H1 (cell line): ENCODE measurements at regions not wholly inside any gene's neighbourhood (a gene's known extent, or its start where the extent isn't known, plus 50 kb on each side); places are given as distances from the start of the nearest gene placed in this dataset.
A peak's percentile ranks its signal among the peaks of the same experiment; 100 is the strongest.

Source experiments
- CTCF ChIA-PET: fragments of 300-600 bp; sonication (Branson Sonifier 250); formaldehyde crosslinking; loops from one replicate; lab custom pipeline; 2021; ENCODE audit not compliant: partially characterized antibody; lab: Charles Lee
- POLR2A ChIA-PET: fragments of 300-600 bp; sonication (Branson Sonifier 250); formaldehyde crosslinking; loops from one replicate; lab custom pipeline; 2021; ENCODE audit warnings: inconsistent platforms; ENCODE audit not compliant: partially characterized antibody; lab: Charles Lee
- DNase-seq, 2 experiments: peaks; one replicate each; pipeline versions ENCODE4 v3.0.0 to v3.0.0-alpha.2; 2010 to 2022; ENCODE audit warnings: low spot score in 2 of 2, low read depth in 1 of 2, mixed read lengths in 1 of 2
- FAIRE-seq: peaks from 2 replicates; lab custom pipeline; 2011; peaks lifted over from hg19 to GRCh38; lab: Jason Lieb, UNC
- H2AFZ ChIP-seq: 2 replicates; pipeline ENCODE4 v1.8.1; 2012; ENCODE audit warnings: low read length, inconsistent platforms
- H2AK5ac ChIP-seq: 2 replicates; pipeline ENCODE4 v1.6.1; 2013; ENCODE audit warnings: low read depth, low read length
- H2BK120ac ChIP-seq: replicated peaks from 2 replicates; pipeline ENCODE3; 2013; ENCODE audit warnings: low read depth, low read length, inconsistent platforms
- H2BK12ac ChIP-seq: 2 replicates; pipeline ENCODE4 v1.6.1; 2013; ENCODE audit warnings: low read depth, low read length
- H2BK15ac ChIP-seq: 2 replicates; pipeline ENCODE4 v1.6.1; 2013; ENCODE audit warnings: low read length
- H2BK20ac ChIP-seq: 2 replicates; pipeline ENCODE4 v1.6.1; 2013; ENCODE audit warnings: low read length
- H2BK5ac ChIP-seq: 2 replicates; pipeline ENCODE4 v1.6.1; 2013; ENCODE audit warnings: low read depth, low read length
- H3K14ac ChIP-seq: 2 replicates; pipeline ENCODE4 v1.6.1; 2013; ENCODE audit warnings: inconsistent platforms; ENCODE audit not compliant: insufficient read length
- H3K18ac ChIP-seq: 2 replicates; pipeline ENCODE4 v1.6.1; 2013; ENCODE audit warnings: low read length; ENCODE audit errors: extremely low read depth
- H3K23ac ChIP-seq: 2 replicates; pipeline ENCODE4 v1.6.1; 2013; ENCODE audit warnings: inconsistent platforms; ENCODE audit not compliant: insufficient read length
- H3K23me2 ChIP-seq: 2 replicates; pipeline ENCODE4 v1.6.1; 2013; ENCODE audit warnings: low read depth, low read length
- H3K27ac ChIP-seq: 2 replicates; pipeline ENCODE4 v1.6.1; 2011; ENCODE audit warnings: low read depth, low read length, inconsistent platforms
- H3K27me3 ChIP-seq, 4 experiments: replicated peaks in 1 of 4; 1 replicate in 1 of 4; 2 replicates in 3 of 4; pipeline versions ENCODE4 v1.6.1 to v1.8.1; 2011 to 2013; ENCODE audit warnings: low read length in 3 of 4, mild to moderate bottlenecking in 3 of 4, inconsistent platforms in 2 of 4, mixed read lengths in 2 of 4, moderate library complexity in 1 of 4; ENCODE audit not compliant: control insufficient read depth in 3 of 4, insufficient read depth in 3 of 4; ENCODE audit errors: extremely low read depth in 1 of 4
- H3K36me3 ChIP-seq, 4 experiments: 2 replicates each; pipeline versions ENCODE4 v1.6.1 to v1.8.1; 2011 to 2013; ENCODE audit warnings: mild to moderate bottlenecking in 4 of 4, low read length in 3 of 4, moderate library complexity in 2 of 4, control low read depth in 1 of 4, inconsistent platforms in 1 of 4; ENCODE audit not compliant: insufficient read depth in 4 of 4, control insufficient read depth in 2 of 4
- H3K4ac ChIP-seq: replicated peaks from 2 replicates; pipeline ENCODE3; 2013; ENCODE audit warnings: low read length, low read depth, mixed read lengths, inconsistent platforms; ENCODE audit not compliant: insufficient read length
- H3K4me1 ChIP-seq, 4 experiments: replicated peaks in 1 of 4; 1 replicate in 1 of 4; 2 replicates in 3 of 4; pipeline versions ENCODE4 v1.6.1 to v1.8.1; 2011 to 2013; ENCODE audit warnings: low read length in 3 of 4, inconsistent platforms in 2 of 4, mixed read lengths in 1 of 4; ENCODE audit not compliant: insufficient read depth in 4 of 4, control insufficient read depth in 3 of 4
- H3K4me2 ChIP-seq, 2 experiments: 2 replicates each; pipeline versions ENCODE4 v1.6.1 to v1.8.1; 2011 to 2013; ENCODE audit warnings: low read depth in 2 of 2, low read length in 2 of 2, control low read depth in 1 of 2, inconsistent platforms in 1 of 2, mild to moderate bottlenecking in 1 of 2; ENCODE audit not compliant: insufficient read depth in 1 of 2
- H3K4me3 ChIP-seq, 4 experiments: fragments of 200-600, 300-600 bp in 1 of 4; sonication (generic), shearing (Covaris generic), sonication (Bioruptor Twin) in 1 of 4; 2 replicates each; pipeline versions ENCODE4 v1.5.1 to v1.8.1; 2011 to 2016; ENCODE audit warnings: low read length in 4 of 4, low read depth in 3 of 4, control low read depth in 2 of 4, inconsistent platforms in 2 of 4, mild to moderate bottlenecking in 2 of 4, mixed read lengths in 1 of 4, moderate library complexity in 1 of 4; ENCODE audit not compliant: insufficient read depth in 2 of 4; ENCODE audit errors: extremely low read depth in 1 of 4
- H3K56ac ChIP-seq: replicated peaks from 2 replicates; pipeline ENCODE3; 2013; ENCODE audit warnings: low read depth, mild to moderate bottlenecking, mixed read lengths, low read length, inconsistent platforms; ENCODE audit not compliant: insufficient read length
- H3K79me1 ChIP-seq: 2 replicates; pipeline ENCODE4 v1.6.1; 2013; ENCODE audit warnings: low read depth, low read length, control low read depth
- H3K79me2 ChIP-seq, 2 experiments: 2 replicates each; pipeline versions ENCODE4 v1.6.1 to v1.8.1; 2012 to 2013; ENCODE audit warnings: low read length in 2 of 2, mild to moderate bottlenecking in 2 of 2, inconsistent platforms in 1 of 2; ENCODE audit not compliant: insufficient read depth in 2 of 2, control insufficient read depth in 1 of 2
- H3K9ac ChIP-seq, 4 experiments: replicated peaks in 1 of 4; 1 replicate in 1 of 4; 2 replicates in 3 of 4; pipeline versions ENCODE4 v1.6.1 to v1.8.1; 2011 to 2013; ENCODE audit warnings: low read depth in 3 of 4, low read length in 3 of 4, control low read depth in 2 of 4, mild to moderate bottlenecking in 2 of 4, moderate library complexity in 2 of 4, inconsistent platforms in 1 of 4; ENCODE audit errors: extremely low read depth in 1 of 4
- H3K9me3 ChIP-seq, 2 experiments: 2 replicates each; pipeline versions ENCODE4 v1.6.1 to v1.8.1; 2012 to 2013; ENCODE audit warnings: mild to moderate bottlenecking in 2 of 2, moderate library complexity in 2 of 2, control low read depth in 1 of 2, inconsistent platforms in 1 of 2, low read depth in 1 of 2, low read length in 1 of 2, mixed read lengths in 1 of 2; ENCODE audit not compliant: insufficient read depth in 2 of 2
- H4K20me1 ChIP-seq, 2 experiments: replicated peaks in 1 of 2; 2 replicates each; pipeline versions ENCODE3 to v1.8.1; 2011 to 2013; ENCODE audit warnings: inconsistent platforms in 2 of 2, low read length in 2 of 2, mild to moderate bottlenecking in 1 of 2; ENCODE audit not compliant: insufficient read depth in 2 of 2, control insufficient read depth in 1 of 2
- H4K5ac ChIP-seq: 2 replicates; pipeline ENCODE4 v1.6.1; 2013; ENCODE audit warnings: low read length, low read depth, mixed read lengths, inconsistent platforms; ENCODE audit not compliant: insufficient read length
- H4K8ac ChIP-seq: 2 replicates; pipeline ENCODE4 v1.8.0; 2013; ENCODE audit warnings: mild to moderate bottlenecking, moderate library complexity, low read length, inconsistent platforms; ENCODE audit not compliant: insufficient read depth; ENCODE audit errors: extremely low read depth
- H4K91ac ChIP-seq: replicated peaks from 2 replicates; pipeline ENCODE3; 2013; ENCODE audit warnings: low read length, mixed read lengths, inconsistent platforms; ENCODE audit not compliant: insufficient read length
- EZH2 ChIP-seq: fragments of 200-600 bp; sonication (generic); IDR thresholded peaks from 2 replicates; pipeline ENCODE4 v1.7.1; 2012; ENCODE audit warnings: low read depth, mild to moderate bottlenecking, moderate library complexity, low read length, inconsistent platforms; ENCODE audit not compliant: severe bottlenecking
- HDAC2 ChIP-seq, 2 experiments: fragments of 300-600 bp in 1 of 2; sonication (generic) in 1 of 2; IDR thresholded peaks; 2 replicates each; pipeline ENCODE4 v1.6.1; 2011 to 2012; ENCODE audit warnings: low read depth in 2 of 2, low read length in 2 of 2, mild to moderate bottlenecking in 2 of 2, moderate library complexity in 2 of 2, borderline replicate concordance in 1 of 2, inconsistent platforms in 1 of 2
- JUND ChIP-seq: IDR thresholded peaks from 2 replicates; pipeline ENCODE4 v1.6.1; 2011; ENCODE audit warnings: mild to moderate bottlenecking, improper control_type of control experiment, low read length
- RFX5 ChIP-seq: IDR thresholded peaks from 2 replicates; pipeline ENCODE4 v1.6.1; 2011; ENCODE audit warnings: low read depth, low read length, improper control_type of control experiment, borderline replicate concordance
- SIN3A ChIP-seq, 2 experiments: IDR thresholded peaks in 1 of 2; conservative IDR thresholded peaks in 1 of 2; 2 replicates each; pipeline ENCODE4 v1.6.1; 2011 to 2012; ENCODE audit warnings: low read length in 2 of 2, improper control_type of control experiment in 1 of 2, low read depth in 1 of 2, mild to moderate bottlenecking in 1 of 2
- SP2 ChIP-seq: IDR thresholded peaks from 2 replicates; pipeline ENCODE4 v1.6.1; 2012; ENCODE audit warnings: mild to moderate bottlenecking, low read length, inconsistent platforms
- WGBS, 2 experiments: shearing (Covaris generic) in 1 of 2; methylation state at CpG; one replicate each; pipeline versions ENCODE4 v1.1.6 to v1.1.7; 2013 to 2015; ENCODE audit warnings: low lambda C conversion rate in 2 of 2, mixed read lengths in 2 of 2, inconsistent platforms in 1 of 2, low coverage in 1 of 2, missing lambda C conversion rate in 1 of 2; ENCODE audit not compliant: insufficient replicate concordance in 2 of 2, insufficient coverage in 1 of 2, insufficient read length in 1 of 2; ENCODE audit errors: extremely low coverage in 1 of 2, missing lambda C conversion rate in 1 of 2; 5-methylcytosine and 5-hydroxymethylcytosine counted together
- TF ChIP-seq, protein P1 (sequence below): IDR thresholded peaks from 2 replicates; pipeline ENCODE4 v1.6.1; 2011; ENCODE audit warnings: low read length, improper control_type of control experiment
- TF ChIP-seq, protein P2 (sequence below): IDR thresholded peaks from 2 replicates; pipeline ENCODE4 v1.6.1; 2011; ENCODE audit warnings: low read depth, mild to moderate bottlenecking, low read length; ENCODE audit not compliant: insufficient read depth

DNA sequence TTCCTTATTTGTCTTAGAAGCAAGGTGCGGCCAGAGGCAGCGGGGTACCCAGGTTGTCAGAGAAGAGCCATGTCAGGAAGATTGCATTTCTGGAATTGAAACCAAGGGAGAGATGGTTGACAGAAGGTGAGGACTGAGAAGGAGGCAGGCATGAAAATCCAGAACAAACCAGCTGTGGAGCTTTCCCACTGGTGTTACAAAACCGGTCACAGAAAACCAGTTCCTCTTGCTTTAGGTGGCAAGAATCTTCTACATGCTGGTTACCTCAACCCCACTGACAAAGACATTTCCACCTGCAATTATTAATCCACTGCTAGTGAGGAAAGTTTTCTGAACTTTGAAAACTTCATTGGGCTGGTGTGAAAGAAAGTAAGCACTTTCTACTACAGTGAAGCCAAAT lies 64.0 kb upstream of the MED4 start:
- POLR2A ChIA-PET = no interaction called here
- Histone ChIP-seq H2AFZ (no peak overlapping the region), H3K4ac (no peak overlapping the region), H3K14ac (no peak overlapping the region), H3K9ac (no peak overlapping the region), H2BK20ac (0 out of 2 replicates have a peak overlapping the region, but pooled peaks have one; percentile 66), H3K27ac (no peak overlapping the region), H3K79me1 (no peaks in the 10 kb centered on the region), H3K4me2 (no peak overlapping the region), H3K23me2 (no peaks in the 10 kb centered on the region), H3K18ac (no peak overlapping the region), H4K91ac (no peak overlapping the region), H3K4me1 (peaks cover 0 to 4% (median under 1%) of the 10 kb centered on the region in 4 experiments; a peak in 3 of 7 replicates), H3K23ac (no peak overlapping the region), H2BK12ac (no peak overlapping the region), H4K8ac (no peak overlapping the region), H2BK15ac (no peak overlapping the region), H3K27me3 (no peaks in the 10 kb centered on the region), H4K5ac (no peak overlapping the region), H3K56ac (no peak overlapping the region), H3K9me3 (no peaks in the 10 kb centered on the region), H2BK5ac (no peak overlapping the region; the same call in 1 of the 2 replicates), H4K20me1 (no peaks in the 10 kb centered on the region), H2AK5ac (no peak overlapping the region), H3K36me3 (no peaks in the 10 kb centered on the region), H2BK120ac (no peak overlapping the region), H3K4me3 (no peak overlapping the region), H3K79me2 (no peaks in the 10 kb centered on the region)
- DNase-seq (no peak), FAIRE-seq (no peak)
- TF ChIP-seq, protein P1, sequence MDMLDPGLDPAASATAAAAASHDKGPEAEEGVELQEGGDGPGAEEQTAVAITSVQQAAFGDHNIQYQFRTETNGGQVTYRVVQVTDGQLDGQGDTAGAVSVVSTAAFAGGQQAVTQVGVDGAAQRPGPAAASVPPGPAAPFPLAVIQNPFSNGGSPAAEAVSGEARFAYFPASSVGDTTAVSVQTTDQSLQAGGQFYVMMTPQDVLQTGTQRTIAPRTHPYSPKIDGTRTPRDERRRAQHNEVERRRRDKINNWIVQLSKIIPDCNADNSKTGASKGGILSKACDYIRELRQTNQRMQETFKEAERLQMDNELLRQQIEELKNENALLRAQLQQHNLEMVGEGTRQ = no peak
- TF ChIP-seq SP2 = no peak
- no peak for TF ChIP-seq SIN3A (conservative IDR thresholded peaks at IDR 0.05 in 1 of 2, IDR thresholded peaks at IDR 0.05 in 1 of 2; ENCODE audit: low read depth in 1 of 2, low read length in 2 of 2)
- TF ChIP-seq, protein P2, sequence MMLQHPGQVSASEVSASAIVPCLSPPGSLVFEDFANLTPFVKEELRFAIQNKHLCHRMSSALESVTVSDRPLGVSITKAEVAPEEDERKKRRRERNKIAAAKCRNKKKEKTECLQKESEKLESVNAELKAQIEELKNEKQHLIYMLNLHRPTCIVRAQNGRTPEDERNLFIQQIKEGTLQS = no peak
- TF ChIP-seq EZH2 = no peak
- TF ChIP-seq JUND = no peak
- no peak for TF ChIP-seq RFX5
- TF ChIP-seq HDAC2 (IDR thresholded peaks at IDR 0.05; ENCODE audit: borderline replicate concordance in 1 of 2, low read depth in 2 of 2, low read length in 2 of 2) = no peak
- WGBS, 2 experiments = 92% methylated on average over 3 of the region's 3 CpGs; no CpG with 5 or more reads in 1 of the 2 experiments
- CTCF ChIA-PET = no interaction called here
